Esophagus squamous epithelium (tissue), 5 donors: ENCODE measurements at regions not wholly inside any gene's neighbourhood (a gene's known extent, or its start where the extent isn't known, plus 50 kb on each side); places are given as distances from the start of the nearest gene placed in this dataset.
"Not testable (repeated sequence)": the region's sequence is repeated elsewhere in the genome, so short reads cannot be mapped to it uniquely, and the experiment has no call there.

Source experiments
- DNase-seq: peaks from one replicate; lab custom pipeline; 2025; lab: John Stamatoyannopoulos, UW
- H3K27ac ChIP-seq, 4 donors: fragments of 200-600 bp; sonication (generic); one replicate each; pipeline ENCODE4 v1.5.1; 2016 to 2019; ENCODE audit warnings: mild to moderate bottlenecking in 1 of 4
- H3K27me3 ChIP-seq, 4 donors: fragments of 200-600 bp; sonication (generic); 1 replicate in 3 of 4; 2 replicates in 1 of 4; pipeline versions ENCODE4 v1.5.1 to v1.6.0; 2017 to 2021; ENCODE audit warnings: antibody characterized with exemption in 1 of 4
- H3K36me3 ChIP-seq, 3 donors: fragments of 200-600 bp; sonication (generic); one replicate each; pipeline ENCODE4 v1.5.1; 2016 to 2019
- H3K4me1 ChIP-seq, 3 donors: fragments of 200-600 bp; sonication (generic); one replicate each; pipeline ENCODE4 v1.5.1; 2017 to 2019
- H3K4me3 ChIP-seq, 4 donors: fragments of 200-600 bp; sonication (generic); 1 replicate in 3 of 4; 2 replicates in 1 of 4; pipeline ENCODE4 v1.5.1; 2016 to 2019; ENCODE audit warnings: mild to moderate bottlenecking in 2 of 4, moderate library complexity in 1 of 4
- H3K9me3 ChIP-seq, 3 donors: fragments of 200-600 bp; sonication (generic); one replicate each; pipeline ENCODE4 v1.5.1; 2016 to 2019
- POLR2A ChIP-seq, 4 donors: fragments of 450-650 bp; IDR thresholded peaks; one replicate each; pipeline ENCODE4 v1.6.1; 2017; ENCODE audit warnings: antibody characterized with exemption in 4 of 4, mild to moderate bottlenecking in 4 of 4, moderate library complexity in 3 of 4
- WGBS, 2 donors: methylation state at CpG; one replicate each; pipeline ENCODE4 v1.1.5; 2018; 5-methylcytosine and 5-hydroxymethylcytosine counted together
- intact Hi-C: fragments of 100-400 bp; cut with DNase I; formaldehyde crosslinking; loops from one replicate; pipeline ENCODE4 v1.15.0; 2022
- TF ChIP-seq, protein P1 (sequence below), 6 experiments: fragments of 450-650 bp in 4 of 6; fragments of 200-600 bp in 2 of 6; sonication (generic) in 2 of 6; IDR thresholded peaks; one replicate each; pipeline ENCODE4 v1.5.1; 2016 to 2019; ENCODE audit warnings: antibody characterized with exemption in 6 of 6, mild to moderate bottlenecking in 4 of 6, moderate library complexity in 4 of 6
- donor health status: DM: yes; HTN: yes; CAD: no.

- TF ChIP-seq, protein P1, sequence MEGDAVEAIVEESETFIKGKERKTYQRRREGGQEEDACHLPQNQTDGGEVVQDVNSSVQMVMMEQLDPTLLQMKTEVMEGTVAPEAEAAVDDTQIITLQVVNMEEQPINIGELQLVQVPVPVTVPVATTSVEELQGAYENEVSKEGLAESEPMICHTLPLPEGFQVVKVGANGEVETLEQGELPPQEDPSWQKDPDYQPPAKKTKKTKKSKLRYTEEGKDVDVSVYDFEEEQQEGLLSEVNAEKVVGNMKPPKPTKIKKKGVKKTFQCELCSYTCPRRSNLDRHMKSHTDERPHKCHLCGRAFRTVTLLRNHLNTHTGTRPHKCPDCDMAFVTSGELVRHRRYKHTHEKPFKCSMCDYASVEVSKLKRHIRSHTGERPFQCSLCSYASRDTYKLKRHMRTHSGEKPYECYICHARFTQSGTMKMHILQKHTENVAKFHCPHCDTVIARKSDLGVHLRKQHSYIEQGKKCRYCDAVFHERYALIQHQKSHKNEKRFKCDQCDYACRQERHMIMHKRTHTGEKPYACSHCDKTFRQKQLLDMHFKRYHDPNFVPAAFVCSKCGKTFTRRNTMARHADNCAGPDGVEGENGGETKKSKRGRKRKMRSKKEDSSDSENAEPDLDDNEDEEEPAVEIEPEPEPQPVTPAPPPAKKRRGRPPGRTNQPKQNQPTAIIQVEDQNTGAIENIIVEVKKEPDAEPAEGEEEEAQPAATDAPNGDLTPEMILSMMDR (IDR thresholded peaks at IDR 0.05) = no peak
- no peak for TF ChIP-seq POLR2A (IDR thresholded peaks at IDR 0.05)
- no peak overlapping the region for H3K27ac ChIP-seq
- intact Hi-C loops = no loop called here
- 41 to 77% methylated on average over 3 to 4 of the region's 4 CpGs for WGBS, 2 donors
- no peak overlapping the region for H3K4me3 ChIP-seq
- no peak for DNase-seq
- no peaks in the 10 kb centered on the region for H3K27me3 ChIP-seq
- H3K36me3 ChIP-seq = no peaks in the 10 kb centered on the region
- H3K4me1 ChIP-seq = peaks cover 0 to 15% (median 0%) of the 10 kb centered on the region in 3 donors
- H3K9me3 ChIP-seq = no peaks in the 10 kb centered on the region
These were observed 135.8 kb upstream of the CENPW start for GRCh38 chr6:126204126-126204525.

- H3K27me3 ChIP-seq = no peaks in the 10 kb centered on the region
- H3K27ac ChIP-seq = no peak overlapping the region
- peaks cover 0 to 15% (median 0%) of the 10 kb centered on the region in 3 donors for H3K4me1 ChIP-seq
- intact Hi-C loops = no loop called here
- no peaks in the 10 kb centered on the region for H3K36me3 ChIP-seq
- H3K4me3 ChIP-seq = no peak overlapping the region
- TF ChIP-seq POLR2A (IDR thresholded peaks at IDR 0.05) = no peak
- TF ChIP-seq, protein P1 (IDR thresholded peaks at IDR 0.05) = no peak
- no peaks in the 10 kb centered on the region for H3K9me3 ChIP-seq
- no peak for DNase-seq
These were observed 135.3 kb upstream of the CENPW start for GRCh38 chr6:126204598-126204997.

- WGBS, 2 donors = 43 to 71% methylated on average over 1 of the region's 1 CpG
- Histone ChIP-seq H3K4me1 (peaks cover 0 to 15% (median 0%) of the 10 kb centered on the region in 3 donors), H3K36me3 (no peaks in the 10 kb centered on the region), H3K9me3 (no peaks in the 10 kb centered on the region), H3K27ac (no peak overlapping the region), H3K27me3 (no peaks in the 10 kb centered on the region), H3K4me3 (no peak overlapping the region)
- DNase-seq = no peak
- intact Hi-C loops = no loop called here
- TF ChIP-seq POLR2A (IDR thresholded peaks at IDR 0.05) = no peak
- TF ChIP-seq, protein P1 (IDR thresholded peaks at IDR 0.05) = no peak
These were observed 133.2 kb upstream of the CENPW start for GRCh38 chr6:126206504-126207246.

- H3K9me3 ChIP-seq = no peaks in the 10 kb centered on the region
- DNase-seq = no peak
- WGBS, 2 donors = 75 to 84% methylated on average over 2 to 3 of the region's 3 CpGs
- no peak overlapping the region for H3K27ac ChIP-seq
- TF ChIP-seq, protein P1 (IDR thresholded peaks at IDR 0.05) = no peak
- no peak for TF ChIP-seq POLR2A (IDR thresholded peaks at IDR 0.05)
- intact Hi-C loops = no loop called here
- no peaks in the 10 kb centered on the region for H3K36me3 ChIP-seq
- no peak overlapping the region for H3K4me3 ChIP-seq
- H3K4me1 ChIP-seq = no peaks in the 10 kb centered on the region
- H3K27me3 ChIP-seq = no peaks in the 10 kb centered on the region
These were observed 129.4 kb upstream of the CENPW start for GRCh38 chr6:126210398-126211075.

- intact Hi-C loops = no loop called here
- no peak overlapping the region for H3K4me3 ChIP-seq
- no peaks in the 10 kb centered on the region for H3K36me3 ChIP-seq
- H3K27ac ChIP-seq = no peak overlapping the region
- H3K9me3 ChIP-seq = no peaks in the 10 kb centered on the region
- WGBS, 2 donors = 87 to 93% methylated on average over 2 to 3 of the region's 3 CpGs
- no peak for TF ChIP-seq POLR2A (IDR thresholded peaks at IDR 0.05)
- TF ChIP-seq, protein P1 (IDR thresholded peaks at IDR 0.05) = no peak
- no peak for DNase-seq
- H3K27me3 ChIP-seq = no peaks in the 10 kb centered on the region
- no peaks in the 10 kb centered on the region for H3K4me1 ChIP-seq
These were observed 122.4 kb upstream of the CENPW start for GRCh38 chr6:126217497-126217896.

- DNase-seq, H3K36me3 ChIP-seq, H3K4me1 ChIP-seq, H3K27ac ChIP-seq, intact Hi-C loops, H3K4me3 ChIP-seq, H3K27me3 ChIP-seq, H3K9me3 ChIP-seq: not testable (repeated sequence)
These were observed 119.0 kb upstream of the CENPW start for GRCh38 chr6:126220901-126221300.
